ENCODE measurements at regions not wholly inside any gene's neighbourhood (a gene's known extent, or its start where the extent isn't known, plus 50 kb on each side); places are given as distances from the start of the nearest gene placed in this dataset.

GRCh38 chr2:21423854-21424253 lies 300.1 kb downstream of the TDRD15 start:
- in situ Hi-C loops (cut with HindIII; ENCODE audit: low sequenced_read_pairs) = no loop called here

DNA sequence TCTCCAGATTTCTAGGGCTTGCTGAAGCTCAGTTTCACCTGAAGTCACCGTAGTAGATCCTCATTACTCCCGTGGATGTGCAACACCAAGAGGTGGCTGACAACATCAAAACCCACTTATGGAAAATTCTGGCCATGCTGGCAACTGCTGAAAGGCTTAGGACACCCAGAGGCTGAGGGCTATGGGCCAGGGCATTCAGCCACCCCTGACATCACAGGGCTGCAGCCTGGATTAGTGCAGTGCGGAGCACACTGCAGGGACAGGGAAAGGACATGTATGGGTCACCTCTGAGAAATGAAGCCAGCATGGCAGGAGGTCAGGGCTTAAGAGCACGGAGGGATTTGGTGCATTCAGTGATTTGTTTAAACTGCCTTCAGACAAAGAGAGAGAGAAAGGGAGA lies 300.6 kb downstream of the TDRD15 start:
- in situ Hi-C loops (cut with HindIII; ENCODE audit: low sequenced_read_pairs) = no loop called here

GRCh38 chr2:21427606-21428005 lies 303.8 kb downstream of the TDRD15 start:
- in situ Hi-C loops (cut with HindIII; ENCODE audit: low sequenced_read_pairs) = no loop called here

GRCh38 chr2:21428754-21429153 lies 305.0 kb downstream of the TDRD15 start:
- in situ Hi-C loops (cut with HindIII; ENCODE audit: low sequenced_read_pairs) = no loop called here

DNA sequence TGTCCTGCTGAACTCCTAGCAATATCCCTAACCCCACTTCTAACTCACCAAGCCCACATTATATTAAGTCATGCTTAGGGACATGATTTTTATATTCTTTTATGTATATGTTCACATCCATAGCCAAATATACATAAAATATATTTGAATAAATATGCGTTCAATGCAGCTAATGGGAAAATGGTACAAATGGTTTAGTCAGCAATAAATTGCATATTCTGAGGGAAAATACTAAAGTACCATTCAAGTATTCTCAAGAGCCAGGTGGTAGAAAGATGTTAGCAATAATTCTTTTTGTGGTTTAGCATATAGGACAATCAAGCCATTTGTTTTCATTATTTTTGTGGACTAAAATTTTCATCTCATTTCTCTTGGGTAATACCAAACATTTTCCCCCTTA lies 306.0 kb downstream of the TDRD15 start:
- in situ Hi-C loops (cut with HindIII; ENCODE audit: low sequenced_read_pairs) = no loop called here

DNA sequence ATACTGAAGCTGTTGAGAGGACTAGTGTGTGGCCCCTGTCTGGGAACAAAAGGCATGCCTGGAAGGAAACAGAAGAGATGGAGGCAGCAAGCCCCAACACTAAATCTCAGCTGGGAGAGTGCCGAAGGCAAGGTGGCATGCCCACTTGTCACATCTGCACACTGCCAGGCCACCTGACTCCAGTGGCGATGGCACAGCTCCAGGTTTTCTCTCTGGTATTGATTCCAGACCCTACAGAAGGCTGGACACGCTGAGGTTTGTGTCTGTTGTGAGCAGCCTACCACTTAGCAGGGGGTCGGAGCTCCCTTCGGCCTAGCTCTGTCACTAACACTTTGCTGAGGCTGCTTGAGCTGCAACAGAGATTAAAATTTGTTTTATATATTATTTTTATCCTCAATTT lies 307.3 kb downstream of the TDRD15 start:
- in situ Hi-C loops (cut with HindIII; ENCODE audit: low sequenced_read_pairs) = no loop called here

GRCh38 chr2:21438949-21439348 lies 315.2 kb downstream of the TDRD15 start:
- in situ Hi-C loops (cut with HindIII; ENCODE audit: low sequenced_read_pairs) = no loop called here

- in situ Hi-C loops (cut with HindIII; ENCODE audit: low sequenced_read_pairs) = no loop called here
These were observed 317.7 kb downstream of the TDRD15 start for GRCh38 chr2:21441442-21441841.

DNA sequence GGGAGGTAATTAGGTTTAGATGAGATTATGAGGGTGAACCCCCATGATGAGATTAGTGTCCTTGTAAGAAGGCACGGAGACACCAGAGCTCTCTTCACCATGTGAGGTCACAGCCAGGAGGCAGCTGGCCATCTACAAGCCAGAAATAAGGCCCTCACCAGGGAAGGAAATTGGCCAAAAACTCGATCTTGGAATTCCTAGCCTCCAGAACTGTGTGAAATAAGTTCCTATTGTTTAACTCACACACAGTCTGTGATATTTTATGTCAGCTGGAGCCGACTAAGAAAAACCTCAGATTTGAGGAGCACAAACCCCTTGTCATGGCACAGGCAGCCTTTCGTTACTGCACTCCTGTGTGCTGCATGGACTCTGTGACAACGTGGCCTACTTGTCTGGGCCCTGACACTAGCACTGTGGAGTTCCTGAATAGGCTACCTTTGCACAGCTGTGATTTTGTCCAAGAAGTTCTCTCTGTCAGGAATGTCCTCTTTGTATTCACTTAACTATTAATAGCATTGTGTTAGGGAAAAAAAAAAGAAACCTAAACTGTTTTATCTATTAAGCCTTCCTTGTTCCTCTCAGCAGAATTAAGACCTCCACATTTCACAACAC lies 319.8 kb downstream of the TDRD15 start:
- in situ Hi-C loops (cut with HindIII; ENCODE audit: low sequenced_read_pairs) = no loop called here

DNA sequence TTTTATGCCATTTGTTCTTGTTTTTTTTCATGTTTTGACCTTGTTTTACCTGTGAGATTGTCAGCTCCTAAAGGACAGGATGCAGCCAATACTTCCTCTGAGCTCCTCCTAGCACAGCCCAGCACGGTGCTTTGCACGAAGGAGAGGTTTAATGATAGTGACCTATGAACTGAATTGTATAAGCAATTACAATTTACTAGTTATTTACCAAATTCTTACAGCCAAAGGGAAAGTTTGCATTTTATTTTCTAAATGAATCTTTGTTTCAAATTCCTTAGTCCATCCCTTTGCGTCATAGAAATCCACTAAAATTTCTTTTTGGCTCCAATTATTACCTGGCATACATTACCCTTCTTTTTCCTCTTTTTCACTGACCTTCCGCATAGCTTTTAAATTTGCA lies 326.1 kb downstream of the TDRD15 start:
- in situ Hi-C loops (cut with HindIII; ENCODE audit: low sequenced_read_pairs) = no loop called here

GRCh38 chr2:21451403-21451802 lies 327.6 kb downstream of the TDRD15 start:
- in situ Hi-C loops (cut with HindIII; ENCODE audit: low sequenced_read_pairs) = no loop called here

GRCh38 chr2:21452263-21452662 lies 328.5 kb downstream of the TDRD15 start:
- in situ Hi-C loops (cut with HindIII; ENCODE audit: low sequenced_read_pairs) = no loop called here

- in situ Hi-C loops (cut with HindIII; ENCODE audit: low sequenced_read_pairs) = no loop called here
These were observed 328.9 kb downstream of the TDRD15 start for GRCh38 chr2:21452678-21453077.

DNA sequence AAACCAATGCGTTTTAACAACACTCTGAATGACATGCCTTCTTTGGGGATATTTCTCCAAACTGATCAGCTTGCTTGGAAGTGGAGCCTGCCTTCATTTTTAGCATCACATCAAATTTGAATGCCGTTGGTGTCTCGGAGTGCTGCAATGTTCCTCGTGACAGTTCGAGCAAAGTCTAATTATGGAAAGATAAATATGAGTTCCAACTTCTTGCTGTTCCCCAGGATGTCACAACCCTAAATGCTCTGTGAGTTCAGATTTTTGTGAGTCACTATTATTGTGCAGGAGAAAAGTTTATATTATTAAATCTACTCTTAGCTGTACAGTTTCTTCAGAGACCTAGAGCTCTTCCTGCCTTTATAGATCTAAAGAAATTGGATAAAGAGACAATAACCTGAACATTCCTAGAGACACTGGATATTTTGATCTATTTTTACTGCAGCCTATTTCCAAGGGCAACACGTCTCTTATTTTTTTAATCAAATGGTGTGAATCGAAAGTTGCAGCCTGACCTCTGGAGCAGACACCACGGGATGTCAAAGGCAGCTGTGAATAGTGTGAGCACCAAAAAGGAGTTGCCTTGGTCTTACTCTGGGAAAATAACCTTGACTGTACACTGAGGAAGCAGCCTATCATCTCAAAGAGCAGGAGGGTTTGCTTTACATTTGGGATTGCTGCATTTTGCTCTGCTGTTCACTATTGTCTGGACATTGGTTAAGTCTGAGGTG lies 330.1 kb downstream of the TDRD15 start:
- in situ Hi-C loops (cut with HindIII; ENCODE audit: low sequenced_read_pairs) = no loop called here

- in situ Hi-C loops (cut with HindIII; ENCODE audit: low sequenced_read_pairs) = no loop called here
These were observed 331.1 kb downstream of the TDRD15 start for GRCh38 chr2:21454839-21455238.

- in situ Hi-C loops (cut with HindIII; ENCODE audit: low sequenced_read_pairs) = no loop called here
These were observed 338.0 kb downstream of the TDRD15 start for GRCh38 chr2:21461754-21462240.

DNA sequence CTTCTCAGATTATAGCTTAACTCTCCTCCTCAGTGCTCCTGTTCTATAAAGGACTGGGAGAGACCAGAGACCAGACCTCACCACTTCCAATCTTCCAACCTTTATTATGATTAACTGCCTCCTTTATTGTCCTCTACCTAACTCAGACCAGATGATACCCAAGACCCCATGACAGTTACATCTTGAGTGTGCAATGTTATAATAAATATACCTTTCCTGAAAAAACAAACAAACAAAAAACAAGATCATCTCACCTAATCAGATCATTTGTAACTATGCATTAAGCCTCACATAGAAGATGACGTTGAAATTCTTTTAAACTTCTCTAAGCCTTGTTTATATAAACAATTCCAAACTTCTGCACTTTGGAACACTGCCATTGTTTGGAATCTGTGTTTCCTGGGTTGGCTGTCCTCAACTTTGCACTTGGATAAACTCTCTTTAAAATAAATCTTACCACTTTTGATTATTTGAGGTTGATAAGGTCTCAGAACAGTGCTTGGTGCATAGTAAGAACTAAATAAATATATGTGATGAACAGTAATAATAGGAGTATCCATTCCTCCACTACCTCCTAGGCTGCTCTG lies 342.7 kb downstream of the TDRD15 start:
- in situ Hi-C loops (cut with HindIII; ENCODE audit: low sequenced_read_pairs) = no loop called here

DNA sequence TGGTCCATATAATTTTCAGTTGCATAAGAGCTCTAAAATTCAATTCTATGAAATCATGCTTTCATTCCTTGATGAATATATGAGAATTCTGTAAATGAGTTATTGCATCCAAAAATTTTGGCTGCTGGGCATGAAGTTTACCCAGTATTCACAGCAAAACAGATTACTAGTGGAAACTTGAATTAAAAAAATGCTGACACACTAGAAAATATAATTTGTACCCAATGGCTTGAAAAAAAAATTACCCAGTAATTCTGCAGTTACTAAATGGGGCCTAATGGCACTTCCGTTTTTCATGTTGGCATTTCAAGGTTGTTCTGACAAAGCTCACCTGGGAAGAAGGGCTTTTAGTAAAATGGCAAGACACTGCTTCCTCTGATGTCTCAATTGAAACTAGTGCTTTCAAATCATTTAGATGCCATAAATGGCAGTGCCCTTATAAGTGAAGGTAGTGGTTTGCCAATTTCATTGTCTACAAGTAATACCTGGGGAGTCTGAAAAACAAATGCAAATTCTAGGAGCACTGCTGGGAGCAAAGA lies 343.6 kb downstream of the TDRD15 start:
- in situ Hi-C loops (cut with HindIII; ENCODE audit: low sequenced_read_pairs) = no loop called here

GRCh38 chr2:21467910-21468309 lies 344.1 kb downstream of the TDRD15 start:
- in situ Hi-C loops (cut with HindIII; ENCODE audit: low sequenced_read_pairs) = no loop called here

GRCh38 chr2:21468624-21469023 lies 344.9 kb downstream of the TDRD15 start:
- in situ Hi-C loops (cut with HindIII; ENCODE audit: low sequenced_read_pairs) = no loop called here

GRCh38 chr2:21469158-21469557 lies 345.4 kb downstream of the TDRD15 start:
- in situ Hi-C loops (cut with HindIII; ENCODE audit: low sequenced_read_pairs) = no loop called here

DNA sequence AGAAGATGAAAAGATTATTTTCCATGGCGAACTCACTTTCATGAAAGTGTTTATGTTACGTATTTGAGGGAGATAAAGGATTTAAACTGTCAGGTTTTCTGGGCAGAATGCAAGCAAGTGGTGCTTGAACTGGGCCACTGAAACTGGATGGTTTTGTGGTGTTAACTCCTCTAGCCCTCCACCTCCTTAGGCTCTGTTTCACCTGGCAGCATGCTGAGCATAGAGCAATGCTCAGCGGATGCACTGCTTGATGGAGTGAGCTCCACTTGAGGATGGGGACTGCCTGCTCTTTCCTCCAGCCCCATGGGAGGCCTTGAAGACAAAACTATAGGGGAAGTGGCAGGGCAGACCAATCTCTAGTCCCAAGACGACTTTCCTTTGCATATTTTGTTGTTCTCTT lies 345.8 kb downstream of the TDRD15 start:
- in situ Hi-C loops (cut with HindIII; ENCODE audit: low sequenced_read_pairs) = no loop called here

Data from endothelial cell of hepatic sinusoid (primary cell).